ENCODE measurements at regions not wholly inside any gene's neighbourhood (a gene's known extent, or its start where the extent isn't known, plus 50 kb on each side); places are given as distances from the start of the nearest gene placed in this dataset.
"Not testable (repeated sequence)": the region's sequence is repeated elsewhere in the genome, so short reads cannot be mapped to it uniquely, and the experiment has no call there.

GRCh38 chrX:40875476-40875875 is 140.1 kb upstream of the MED14 start:
- DNase-seq = no peak
- Histone ChIP-seq H3K4me3 (ENCODE audit: low read depth, low read length) (no peak overlapping the region), H3K4me1 (ENCODE audit: control insufficient read depth in 1 of 2, insufficient read depth in 2 of 2, low read length in 2 of 2) (no peaks in the 10 kb centered on the region), H2AFZ (ENCODE audit: insufficient read depth, low read length, poor library complexity) (no peak overlapping the region), H3K9ac (ENCODE audit: low read length) (no peak overlapping the region), H3K9me3 (ENCODE audit: insufficient read depth, low read depth, low read length) (no peaks in the 10 kb centered on the region), H4K8ac (ENCODE audit: low read depth, low read length) (no peak overlapping the region), H3K79me2 (ENCODE audit: control insufficient read depth, insufficient read depth, low read length, poor library complexity) (no peaks in the 10 kb centered on the region), H2AK5ac (ENCODE audit: low read length) (no peak overlapping the region), H2BK12ac (ENCODE audit: low read length) (no peak overlapping the region), H3K27ac (ENCODE audit: low read depth, low read length) (no peak overlapping the region), H3K36me3 (ENCODE audit: control insufficient read depth in 1 of 2, insufficient read depth in 2 of 2, low read length in 2 of 2) (no peaks in the 10 kb centered on the region), H3K23ac (ENCODE audit: low read length) (no peak overlapping the region), H3K27me3 (ENCODE audit: insufficient read depth, low read length) (no peaks in the 10 kb centered on the region), H3K4ac (ENCODE audit: low read depth, low read length) (no peak overlapping the region), H3K14ac (ENCODE audit: low read length) (no peak overlapping the region), H3K79me1 (ENCODE audit: low read length) (no peaks in the 10 kb centered on the region), H3K4me2 (ENCODE audit: low read length) (no peak overlapping the region), H4K12ac (ENCODE audit: low read depth, low read length) (no peak overlapping the region), H2BK120ac (ENCODE audit: insufficient read depth, low read length, poor library complexity) (no peak overlapping the region), H3K18ac (ENCODE audit: low read length) (no peak overlapping the region), H4K91ac (ENCODE audit: low read depth, low read length) (no peak overlapping the region), H2BK5ac (ENCODE audit: low read depth, low read length, poor library complexity) (no peak overlapping the region)
- WGBS (ENCODE audit: extremely low coverage, insufficient coverage, insufficient read length) = no CpG with 5 or more reads among the region's 3 CpGs

GRCh38 chrX:40877887-40878286 is 142.5 kb upstream of the MED14 start:
- WGBS (ENCODE audit: extremely low coverage, insufficient coverage, insufficient read length) = no CpG with 5 or more reads among the region's 4 CpGs
- Histone ChIP-seq H3K18ac (ENCODE audit: low read length) (no peak overlapping the region), H3K36me3 (ENCODE audit: control insufficient read depth in 1 of 2, insufficient read depth in 2 of 2, low read length in 2 of 2) (no peaks in the 10 kb centered on the region)

GRCh38 chrX:40878766-40879165 is 143.4 kb upstream of the MED14 start:
- H3K4me1 ChIP-seq (ENCODE audit: control insufficient read depth in 1 of 2, insufficient read depth in 2 of 2, low read length in 2 of 2) = no peaks in the 10 kb centered on the region
- no peak overlapping the region for H2AK5ac ChIP-seq (ENCODE audit: low read length)
- H2BK5ac ChIP-seq (ENCODE audit: low read depth, low read length, poor library complexity) = no peak overlapping the region
- H3K36me3 ChIP-seq (ENCODE audit: control insufficient read depth in 1 of 2, insufficient read depth in 2 of 2, low read length in 2 of 2) = no peaks in the 10 kb centered on the region
- no peak overlapping the region for H3K18ac ChIP-seq (ENCODE audit: low read length)
- no peak overlapping the region for H4K8ac ChIP-seq (ENCODE audit: low read depth, low read length)
- H3K79me1 ChIP-seq (ENCODE audit: low read length) = no peaks in the 10 kb centered on the region
- no CpG with 5 or more reads among the region's 3 CpGs for WGBS (ENCODE audit: extremely low coverage, insufficient coverage, insufficient read length)
- H3K79me2 ChIP-seq (ENCODE audit: control insufficient read depth, insufficient read depth, low read length, poor library complexity) = no peaks in the 10 kb centered on the region
- no peak overlapping the region for H2BK120ac ChIP-seq (ENCODE audit: insufficient read depth, low read length, poor library complexity)
- no peak overlapping the region for H2AFZ ChIP-seq (ENCODE audit: insufficient read depth, low read length, poor library complexity)
- no peak overlapping the region for H2BK12ac ChIP-seq (ENCODE audit: low read length)
- no peak overlapping the region for H3K14ac ChIP-seq (ENCODE audit: low read length)
- H3K23ac ChIP-seq (ENCODE audit: low read length) = no peak overlapping the region
- H3K27me3 ChIP-seq (ENCODE audit: insufficient read depth, low read length) = no peaks in the 10 kb centered on the region
- H3K27ac ChIP-seq (ENCODE audit: low read depth, low read length) = no peak overlapping the region
- no peak overlapping the region for H3K4me3 ChIP-seq (ENCODE audit: low read depth, low read length)
- H3K9me3 ChIP-seq (ENCODE audit: insufficient read depth, low read depth, low read length) = no peaks in the 10 kb centered on the region
- H3K9ac ChIP-seq (ENCODE audit: low read length) = no peak overlapping the region
- no peak overlapping the region for H3K4me2 ChIP-seq (ENCODE audit: low read length)
- no peak overlapping the region for H4K91ac ChIP-seq (ENCODE audit: low read depth, low read length)
- no peak overlapping the region for H3K4ac ChIP-seq (ENCODE audit: low read depth, low read length)
- DNase-seq = no peak
- H4K12ac ChIP-seq (ENCODE audit: low read depth, low read length) = no peak overlapping the region

More at GRCh38 chrX:40877887-40878286, 142.5 kb upstream of the MED14 start:
- no peak overlapping the region for H2BK12ac ChIP-seq (ENCODE audit: low read length)
- no peak overlapping the region for H3K9ac ChIP-seq (ENCODE audit: low read length)
- H2BK5ac ChIP-seq (ENCODE audit: low read depth, low read length, poor library complexity) = no peak overlapping the region
- no peaks in the 10 kb centered on the region for H3K27me3 ChIP-seq (ENCODE audit: insufficient read depth, low read length)
- H2BK120ac ChIP-seq (ENCODE audit: insufficient read depth, low read length, poor library complexity) = no peak overlapping the region
- H3K4me2 ChIP-seq (ENCODE audit: low read length) = no peak overlapping the region
- DNase-seq = peak in 1 of 2 donors; percentile 38
- no peak overlapping the region for H3K4me3 ChIP-seq (ENCODE audit: low read depth, low read length)
- no peak overlapping the region for H3K27ac ChIP-seq (ENCODE audit: low read depth, low read length)
- no peaks in the 10 kb centered on the region for H3K9me3 ChIP-seq (ENCODE audit: insufficient read depth, low read depth, low read length)
- H3K79me2 ChIP-seq (ENCODE audit: control insufficient read depth, insufficient read depth, low read length, poor library complexity) = no peaks in the 10 kb centered on the region
- H4K91ac ChIP-seq (ENCODE audit: low read depth, low read length) = no peak overlapping the region
- H3K14ac ChIP-seq (ENCODE audit: low read length) = no peak overlapping the region
- no peaks in the 10 kb centered on the region for H3K4me1 ChIP-seq (ENCODE audit: control insufficient read depth in 1 of 2, insufficient read depth in 2 of 2, low read length in 2 of 2)
- no peak overlapping the region for H3K4ac ChIP-seq (ENCODE audit: low read depth, low read length)
- H3K23ac ChIP-seq (ENCODE audit: low read length) = no peak overlapping the region
- H3K79me1 ChIP-seq (ENCODE audit: low read length) = no peaks in the 10 kb centered on the region
- H4K8ac ChIP-seq (ENCODE audit: low read depth, low read length) = no peak overlapping the region
- no peak overlapping the region for H2AK5ac ChIP-seq (ENCODE audit: low read length)
- no peak overlapping the region for H2AFZ ChIP-seq (ENCODE audit: insufficient read depth, low read length, poor library complexity)
- H4K12ac ChIP-seq (ENCODE audit: low read depth, low read length) = no peak overlapping the region

GRCh38 chrX:40879172-40879571 is 143.8 kb upstream of the MED14 start:
- not testable (repeated sequence) for H3K4me3 ChIP-seq (ENCODE audit: low read depth, low read length); H3K4me2 ChIP-seq (ENCODE audit: low read length); DNase-seq; H4K12ac ChIP-seq (ENCODE audit: low read depth, low read length); H3K23ac ChIP-seq (ENCODE audit: low read length); H2AK5ac ChIP-seq (ENCODE audit: low read length); H3K27me3 ChIP-seq (ENCODE audit: insufficient read depth, low read length); H2BK5ac ChIP-seq (ENCODE audit: low read depth, low read length, poor library complexity); H2BK120ac ChIP-seq (ENCODE audit: insufficient read depth, low read length, poor library complexity); H2AFZ ChIP-seq (ENCODE audit: insufficient read depth, low read length, poor library complexity); H3K18ac ChIP-seq (ENCODE audit: low read length); H3K27ac ChIP-seq (ENCODE audit: low read depth, low read length); H3K9me3 ChIP-seq (ENCODE audit: insufficient read depth, low read depth, low read length); H3K36me3 ChIP-seq (ENCODE audit: control insufficient read depth in 1 of 2, insufficient read depth in 2 of 2, low read length in 2 of 2); H3K4me1 ChIP-seq (ENCODE audit: control insufficient read depth in 1 of 2, insufficient read depth in 2 of 2, low read length in 2 of 2); H4K8ac ChIP-seq (ENCODE audit: low read depth, low read length); H2BK12ac ChIP-seq (ENCODE audit: low read length); H3K79me1 ChIP-seq (ENCODE audit: low read length); H3K9ac ChIP-seq (ENCODE audit: low read length); H3K79me2 ChIP-seq (ENCODE audit: control insufficient read depth, insufficient read depth, low read length, poor library complexity); H3K14ac ChIP-seq (ENCODE audit: low read length); H4K91ac ChIP-seq (ENCODE audit: low read depth, low read length); H3K4ac ChIP-seq (ENCODE audit: low read depth, low read length)
- WGBS (ENCODE audit: extremely low coverage, insufficient coverage, insufficient read length) = no CpG with 5 or more reads among the region's 6 CpGs

Data from trophoblast cell (in vitro differentiated cells and primary cell).